OCI-LY1 (cell line): ENCODE measurements at regions not wholly inside any gene's neighbourhood (a gene's known extent, or its start where the extent isn't known, plus 50 kb on each side); places are given as distances from the start of the nearest gene placed in this dataset.

ENCODE experiments used
- H2AFZ ChIP-seq: fragments of 200-600 bp; sonication (generic), shearing (Covaris generic); 2 replicates; pipeline ENCODE4 v1.6.0; 2014; ENCODE audit warnings: antibody characterized with exemption, mild to moderate bottlenecking, low read length
- H3F3A ChIP-seq: fragments of 200-600 bp; sonication (generic), shearing (Covaris generic); 2 replicates; pipeline ENCODE4 v1.6.0; 2014; ENCODE audit warnings: mild to moderate bottlenecking, antibody characterized with exemption, low read length, moderate library complexity; ENCODE audit not compliant: insufficient read depth
- H3K27ac ChIP-seq: fragments of 200-600 bp; sonication (generic); 2 replicates; pipeline ENCODE4 v1.5.1; 2014; ENCODE audit warnings: low read length, mixed run types, mild to moderate bottlenecking, low read depth; ENCODE audit not compliant: poor library complexity, severe bottlenecking
- H3K27me3 ChIP-seq: fragments of 200-600 bp; sonication (generic); 2 replicates; pipeline ENCODE4 v1.6.0; 2014; ENCODE audit warnings: antibody characterized with exemption, mild to moderate bottlenecking, low read length, moderate library complexity; ENCODE audit not compliant: insufficient read depth
- H3K36me3 ChIP-seq: fragments of 200-600 bp; sonication (generic); 2 replicates; pipeline ENCODE4 v1.6.1; 2014; ENCODE audit warnings: mild to moderate bottlenecking, antibody characterized with exemption, low read length, moderate library complexity, mixed read lengths; ENCODE audit not compliant: insufficient read depth
- H3K4me1 ChIP-seq: fragments of 200-600 bp; sonication (generic); 2 replicates; pipeline ENCODE4 v1.5.1; 2014; ENCODE audit warnings: mild to moderate bottlenecking, low read length, moderate library complexity; ENCODE audit not compliant: insufficient read depth, severe bottlenecking
- H3K4me2 ChIP-seq: fragments of 200-600 bp; sonication (generic), shearing (Covaris generic); 2 replicates; pipeline ENCODE4 v1.6.1; 2014; ENCODE audit warnings: low read length
- H3K4me3 ChIP-seq: fragments of 200-600 bp; sonication (generic); 2 replicates; pipeline ENCODE4 v1.5.1; 2014; ENCODE audit warnings: low read length, low read depth, mild to moderate bottlenecking, mixed read lengths; ENCODE audit not compliant: poor library complexity, severe bottlenecking
- H3K79me2 ChIP-seq: fragments of 200-600 bp; shearing (Covaris generic); 2 replicates; pipeline ENCODE4 v1.6.1; 2016; ENCODE audit warnings: mixed run types, low read length, mixed read lengths; ENCODE audit not compliant: insufficient read depth
- H3K9ac ChIP-seq: fragments of 200-600 bp; sonication (generic), shearing (Covaris generic); 2 replicates; pipeline ENCODE4 v1.6.1; 2014; ENCODE audit warnings: mild to moderate bottlenecking, low read length, mixed read lengths
- H3K9me2 ChIP-seq: fragments of 200-600 bp; sonication (generic), shearing (Covaris generic); 2 replicates; pipeline ENCODE4 v1.6.1; 2014; ENCODE audit warnings: low read depth, mild to moderate bottlenecking, low read length, mixed read lengths
- H3K9me3 ChIP-seq: fragments of 200-600 bp; shearing (Covaris generic); 2 replicates; pipeline ENCODE4 v1.6.1; 2014; ENCODE audit warnings: low read length, mixed read lengths
- H4K20me1 ChIP-seq: fragments of 200-600 bp; sonication (generic), shearing (Covaris generic); 2 replicates; pipeline ENCODE4 v1.6.0; 2016; ENCODE audit warnings: mild to moderate bottlenecking, low read length; ENCODE audit not compliant: insufficient read depth
- EZH2 ChIP-seq: fragments of 200-600 bp; sonication (generic), shearing (Covaris generic); IDR thresholded peaks from 2 replicates; pipeline ENCODE4 v1.8.0; 2017; ENCODE audit warnings: borderline replicate concordance, mixed run types, mild to moderate bottlenecking, antibody characterized with exemption, low read length, moderate library complexity, mixed read lengths
- TF ChIP-seq, protein P1 (sequence below): fragments of 200-600 bp; sonication (generic), shearing (Covaris generic); IDR thresholded peaks from 2 replicates; pipeline ENCODE4 v1.5.1; 2017; ENCODE audit warnings: mild to moderate bottlenecking, antibody characterized with exemption, low read length, moderate library complexity, mixed read lengths

DNA sequence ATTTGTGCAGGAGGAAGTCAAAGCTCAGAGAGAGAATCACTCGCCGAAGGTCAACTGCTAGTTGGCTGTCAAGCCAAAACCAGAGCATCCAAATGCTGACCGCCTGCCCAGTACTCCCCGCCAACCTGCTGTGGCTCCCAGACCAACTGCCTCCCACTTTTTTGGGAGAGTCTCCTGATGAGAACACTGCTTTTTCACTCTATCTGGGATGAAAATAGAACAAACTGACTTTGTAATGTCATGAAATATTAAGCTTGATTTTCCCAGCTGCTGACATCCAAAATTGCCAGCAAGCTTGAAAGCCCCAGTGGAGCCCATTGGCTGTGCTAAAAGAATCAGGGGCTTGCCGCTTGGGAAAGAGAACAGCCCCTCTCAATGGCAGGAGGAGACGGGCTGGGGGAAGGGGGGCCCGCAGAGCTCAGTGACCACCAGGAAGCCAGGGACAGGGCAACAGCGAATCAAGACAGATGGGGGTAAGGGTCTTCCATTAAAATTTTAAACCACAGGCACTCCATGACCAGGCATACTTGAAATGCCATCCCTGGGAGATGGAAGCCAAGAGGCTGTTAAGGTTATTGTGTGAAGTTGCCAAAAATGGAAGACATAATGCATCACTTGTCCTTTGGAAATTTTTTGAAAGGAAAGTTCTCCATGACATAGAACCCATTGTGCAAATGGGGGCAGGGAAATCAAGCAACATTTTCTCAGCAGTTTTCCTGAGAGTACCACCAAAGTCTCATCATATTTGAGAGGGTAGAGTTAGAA, 125.7 kb upstream of the CDH5 start:
- no peaks in the 10 kb centered on the region for H4K20me1 ChIP-seq
- TF ChIP-seq, protein P1, sequence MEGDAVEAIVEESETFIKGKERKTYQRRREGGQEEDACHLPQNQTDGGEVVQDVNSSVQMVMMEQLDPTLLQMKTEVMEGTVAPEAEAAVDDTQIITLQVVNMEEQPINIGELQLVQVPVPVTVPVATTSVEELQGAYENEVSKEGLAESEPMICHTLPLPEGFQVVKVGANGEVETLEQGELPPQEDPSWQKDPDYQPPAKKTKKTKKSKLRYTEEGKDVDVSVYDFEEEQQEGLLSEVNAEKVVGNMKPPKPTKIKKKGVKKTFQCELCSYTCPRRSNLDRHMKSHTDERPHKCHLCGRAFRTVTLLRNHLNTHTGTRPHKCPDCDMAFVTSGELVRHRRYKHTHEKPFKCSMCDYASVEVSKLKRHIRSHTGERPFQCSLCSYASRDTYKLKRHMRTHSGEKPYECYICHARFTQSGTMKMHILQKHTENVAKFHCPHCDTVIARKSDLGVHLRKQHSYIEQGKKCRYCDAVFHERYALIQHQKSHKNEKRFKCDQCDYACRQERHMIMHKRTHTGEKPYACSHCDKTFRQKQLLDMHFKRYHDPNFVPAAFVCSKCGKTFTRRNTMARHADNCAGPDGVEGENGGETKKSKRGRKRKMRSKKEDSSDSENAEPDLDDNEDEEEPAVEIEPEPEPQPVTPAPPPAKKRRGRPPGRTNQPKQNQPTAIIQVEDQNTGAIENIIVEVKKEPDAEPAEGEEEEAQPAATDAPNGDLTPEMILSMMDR: no peak
- no peak for TF ChIP-seq EZH2
- no peak overlapping the region for H3K9ac ChIP-seq

DNA sequence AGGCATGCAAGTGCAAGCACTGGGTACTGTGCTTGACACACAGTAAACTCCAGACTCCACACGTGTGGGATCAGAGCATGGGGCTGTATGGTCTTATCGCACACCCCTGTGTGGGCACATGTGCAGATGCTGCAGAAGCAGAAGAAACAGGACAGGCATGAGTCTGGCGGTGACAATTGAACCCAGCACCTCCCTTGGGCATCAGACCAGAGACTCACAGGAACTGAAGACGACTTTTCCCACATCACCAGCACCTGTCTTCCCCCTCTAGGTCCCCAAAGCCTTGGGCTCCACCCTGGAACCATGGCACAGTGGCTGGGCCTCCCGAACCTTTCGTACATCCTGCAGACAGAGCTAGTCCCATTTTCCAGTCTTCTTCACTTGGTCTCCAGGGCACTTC, 126.4 kb upstream of the CDH5 start:
- H3K9me2 ChIP-seq: no peaks in the 10 kb centered on the region
- H3K4me1 ChIP-seq: no peaks in the 10 kb centered on the region
- H3F3A ChIP-seq: no peaks in the 10 kb centered on the region
- H3K36me3 ChIP-seq: no peaks in the 10 kb centered on the region
- no peaks in the 10 kb centered on the region for H3K79me2 ChIP-seq
- H3K4me3 ChIP-seq: no peak overlapping the region
- no peaks in the 10 kb centered on the region for H3K9me3 ChIP-seq
- TF ChIP-seq EZH2: no peak
- TF ChIP-seq, protein P1: no peak
- no peaks in the 10 kb centered on the region for H3K27me3 ChIP-seq
- no peak overlapping the region for H3K27ac ChIP-seq
- no peaks in the 10 kb centered on the region for H4K20me1 ChIP-seq
- no peak overlapping the region for H3K4me2 ChIP-seq
- no peak overlapping the region for H2AFZ ChIP-seq
- no peak overlapping the region for H3K9ac ChIP-seq

More for the DNA sequence above, 125.7 kb upstream of the CDH5 start:
- Histone ChIP-seq H2AFZ (no peak overlapping the region), H3K27ac (no peak overlapping the region), H3K4me3 (no peak overlapping the region), H3K4me2 (no peak overlapping the region), H3K36me3 (no peaks in the 10 kb centered on the region), H3K4me1 (no peaks in the 10 kb centered on the region), H3K79me2 (no peaks in the 10 kb centered on the region), H3K9me2 (no peaks in the 10 kb centered on the region), H3K27me3 (no peaks in the 10 kb centered on the region), H3F3A (no peaks in the 10 kb centered on the region), H3K9me3 (no peaks in the 10 kb centered on the region)

DNA sequence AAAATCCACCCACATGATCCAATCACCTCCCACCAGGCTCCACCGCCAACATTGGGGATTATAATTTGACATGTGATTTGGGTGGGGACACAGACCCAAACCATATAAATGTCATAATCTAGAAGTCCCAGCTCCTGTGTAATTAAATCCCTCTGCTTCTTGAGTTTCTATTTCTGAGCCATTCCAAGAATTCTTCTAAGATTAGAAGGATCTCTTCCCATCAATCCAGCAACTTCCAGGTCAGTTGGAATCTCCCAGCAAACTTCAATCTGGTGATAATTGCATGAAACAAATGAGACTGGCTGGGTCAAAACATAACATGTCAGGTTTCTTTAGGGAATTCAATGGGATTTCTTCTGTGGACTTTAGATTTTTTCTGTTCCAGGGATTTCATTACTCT, 127.8 kb upstream of the CDH5 start:
- no peaks in the 10 kb centered on the region for H3K27me3 ChIP-seq
- H3K4me3 ChIP-seq: no peak overlapping the region
- H3K79me2 ChIP-seq: no peaks in the 10 kb centered on the region
- H3K27ac ChIP-seq: no peak overlapping the region
- H3K4me2 ChIP-seq: no peak overlapping the region
- no peak overlapping the region for H2AFZ ChIP-seq
- H3K9ac ChIP-seq: no peak overlapping the region
- no peaks in the 10 kb centered on the region for H3K36me3 ChIP-seq
- no peaks in the 10 kb centered on the region for H3F3A ChIP-seq
- no peaks in the 10 kb centered on the region for H3K9me3 ChIP-seq
- no peaks in the 10 kb centered on the region for H3K4me1 ChIP-seq
- no peaks in the 10 kb centered on the region for H3K9me2 ChIP-seq
- TF ChIP-seq EZH2: no peak
- TF ChIP-seq, protein P1: no peak
- no peaks in the 10 kb centered on the region for H4K20me1 ChIP-seq
